ENCODE measurements at regions not wholly inside any gene's neighbourhood (a gene's known extent, or its start where the extent isn't known, plus 50 kb on each side); places are given as distances from the start of the nearest gene placed in this dataset.

GRCh38 chr1:14011132-14011531 lies 311.1 kb downstream of the PRDM2 start:
- Mint-ChIP-seq H3K27ac (no peak overlapping the region), H3K4me1 (no peaks in the 10 kb centered on the region), H3K27me3 (peaks cover 8% of the 10 kb centered on the region), H3K4me3 (no peak overlapping the region), H3K9me3 (ENCODE audit: insufficient read depth) (peaks cover 6% of the 10 kb centered on the region)
- no peaks in the 10 kb centered on the region for H3K27me3 ChIP-seq (replicated peaks in 1 of 4; ENCODE audit: control extremely low read depth in 1 of 4, control insufficient read depth in 3 of 4, insufficient read depth in 4 of 4, low read length in 3 of 4)
- no peaks in the 10 kb centered on the region for H3K36me3 ChIP-seq (replicated peaks in 1 of 2; ENCODE audit: control extremely low read depth in 1 of 2, control insufficient read depth in 1 of 2, extremely low read depth in 1 of 2, insufficient read depth in 2 of 2, low read length in 1 of 2)
- TF ChIP-seq CTCF (IDR thresholded peaks at IDR 0.05) = no peak
- no peak for TF ChIP-seq EZH2 (IDR thresholded peaks at IDR 0.05; ENCODE audit: borderline replicate concordance, insufficient read depth, low read depth, low read length, poor library complexity, severe bottlenecking)
- H3K9me3 ChIP-seq (ENCODE audit: control extremely low read depth in 1 of 3, control insufficient read depth in 2 of 3, insufficient read depth in 1 of 3, low read length in 2 of 3) = no peaks in the 10 kb centered on the region
- H2AFZ ChIP-seq (ENCODE audit: insufficient read depth, low read depth, low read length, poor library complexity, severe bottlenecking) = no peak overlapping the region
- no peak overlapping the region for H3K9ac ChIP-seq (ENCODE audit: low read length)
- H3K79me2 ChIP-seq (ENCODE audit: control insufficient read depth, insufficient read depth, low read length) = no peaks in the 10 kb centered on the region
- no peaks in the 10 kb centered on the region for H4K20me1 ChIP-seq (ENCODE audit: control insufficient read depth, insufficient read depth, low read length, poor library complexity, severe bottlenecking)
- H3K4me2 ChIP-seq (replicated peaks; ENCODE audit: low read depth, low read length, poor library complexity, severe bottlenecking) = no peak overlapping the region
- no peaks in the 10 kb centered on the region for H3K4me1 ChIP-seq (ENCODE audit: control insufficient read depth in 2 of 2, insufficient read depth in 2 of 2, low read length in 2 of 2)
- H3K4me3 ChIP-seq (ENCODE audit: control extremely low read depth in 1 of 5, extremely low read depth in 1 of 5, insufficient read depth in 1 of 5, low read depth in 2 of 5, low read length in 4 of 5) = no peak overlapping the region
- intact Hi-C loops (cut with micrococcal nuclease) = no loop called here
- ATAC-seq (ENCODE audit: low read depth) (no peak), DNase-seq (no peak)
- POLR2A ChIA-PET = no interaction called here
- CTCF ChIA-PET = no interaction called here
- WGBS (ENCODE audit: insufficient coverage) = 76% methylated on average over 8 of the region's 9 CpGs
- no peak overlapping the region for H3K27ac ChIP-seq (ENCODE audit: low read length in 2 of 2)

DNA sequence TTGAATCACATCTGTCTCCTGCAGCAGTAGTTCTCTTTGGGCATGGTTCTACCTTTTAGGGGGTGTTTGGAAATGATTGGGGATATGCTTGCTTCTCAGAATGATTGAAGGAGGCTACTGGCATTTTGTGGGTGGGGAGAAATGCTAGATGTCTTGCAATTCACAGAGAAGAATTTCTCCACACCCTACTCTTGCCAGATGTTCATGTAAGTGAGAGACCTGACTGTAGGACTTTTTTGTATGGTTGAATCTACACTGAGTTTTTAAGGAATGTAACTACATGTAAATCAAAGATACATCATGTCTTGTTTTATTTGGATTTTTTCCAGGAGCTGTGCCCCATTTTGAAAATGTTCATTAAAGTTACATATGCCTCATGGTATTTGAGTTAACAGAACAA lies 311.9 kb downstream of the PRDM2 start:
- ATAC-seq (ENCODE audit: low read depth) (no peak), DNase-seq (no peak)
- Histone ChIP-seq H3K9me3 (ENCODE audit: control extremely low read depth in 1 of 3, control insufficient read depth in 2 of 3, insufficient read depth in 1 of 3, low read length in 2 of 3) (no peaks in the 10 kb centered on the region), H4K20me1 (ENCODE audit: control insufficient read depth, insufficient read depth, low read length, poor library complexity, severe bottlenecking) (no peaks in the 10 kb centered on the region), H3K79me2 (ENCODE audit: control insufficient read depth, insufficient read depth, low read length) (no peaks in the 10 kb centered on the region), H3K27me3 (replicated peaks in 1 of 4; ENCODE audit: control extremely low read depth in 1 of 4, control insufficient read depth in 3 of 4, insufficient read depth in 4 of 4, low read length in 3 of 4) (peaks cover 0 to 2% (median 0%) of the 10 kb centered on the region in 4 experiments), H2AFZ (ENCODE audit: insufficient read depth, low read depth, low read length, poor library complexity, severe bottlenecking) (no peak overlapping the region), H3K4me2 (replicated peaks; ENCODE audit: low read depth, low read length, poor library complexity, severe bottlenecking) (no peak overlapping the region), H3K4me3 (ENCODE audit: control extremely low read depth in 1 of 5, extremely low read depth in 1 of 5, insufficient read depth in 1 of 5, low read depth in 2 of 5, low read length in 4 of 5) (no peak overlapping the region), H3K27ac (ENCODE audit: low read length in 2 of 2) (no peak overlapping the region), H3K4me1 (ENCODE audit: control insufficient read depth in 2 of 2, insufficient read depth in 2 of 2, low read length in 2 of 2) (no peaks in the 10 kb centered on the region), H3K36me3 (replicated peaks in 1 of 2; ENCODE audit: control extremely low read depth in 1 of 2, control insufficient read depth in 1 of 2, extremely low read depth in 1 of 2, insufficient read depth in 2 of 2, low read length in 1 of 2) (no peaks in the 10 kb centered on the region), H3K9ac (ENCODE audit: low read length) (no peak overlapping the region)
- CTCF ChIA-PET = no interaction called here
- POLR2A ChIA-PET = no interaction called here
- H3K4me1 Mint-ChIP-seq = no peaks in the 10 kb centered on the region
- H3K27me3 Mint-ChIP-seq = peaks cover 12% of the 10 kb centered on the region
- H3K27ac Mint-ChIP-seq = no peak overlapping the region
- no peak overlapping the region for H3K4me3 Mint-ChIP-seq
- TF ChIP-seq EZH2 (IDR thresholded peaks at IDR 0.05; ENCODE audit: borderline replicate concordance, insufficient read depth, low read depth, low read length, poor library complexity, severe bottlenecking) (no peak), CTCF (IDR thresholded peaks at IDR 0.05) (no peak)
- intact Hi-C loops (cut with micrococcal nuclease) = no loop called here
- peaks cover 4% of the 10 kb centered on the region for H3K9me3 Mint-ChIP-seq (ENCODE audit: insufficient read depth)

Measured in B cell (primary cell).